ENCODE measurements at regions not wholly inside any gene's neighbourhood (a gene's known extent, or its start where the extent isn't known, plus 50 kb on each side); places are given as distances from the start of the nearest gene placed in this dataset.

DNA sequence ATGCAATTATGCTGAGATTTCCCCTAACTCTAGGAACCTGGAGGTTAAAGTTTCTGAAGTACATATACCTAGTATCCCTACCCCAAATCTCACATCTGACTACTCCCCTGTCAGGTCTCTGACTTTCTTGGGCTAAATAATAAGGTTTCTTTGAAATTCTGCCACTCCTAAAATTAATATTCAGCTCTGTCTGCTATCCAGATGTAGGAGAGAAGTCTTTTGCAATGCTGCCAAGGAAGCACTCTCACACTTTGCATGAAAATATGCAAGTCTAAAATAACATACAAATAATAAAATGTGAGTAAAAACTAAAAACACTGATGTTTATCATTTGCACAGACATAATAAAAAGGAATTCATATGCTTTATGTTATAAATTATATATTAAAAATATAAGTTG is 196.9 kb upstream of the LRFN5 start:
- in situ Hi-C loops (cut with HindIII; ENCODE audit: low sequenced_read_pairs): loop anchor here (5.0 kb wide), 1 partner anchor 93 kb away; no protein-coding TSS in a partner anchor

DNA sequence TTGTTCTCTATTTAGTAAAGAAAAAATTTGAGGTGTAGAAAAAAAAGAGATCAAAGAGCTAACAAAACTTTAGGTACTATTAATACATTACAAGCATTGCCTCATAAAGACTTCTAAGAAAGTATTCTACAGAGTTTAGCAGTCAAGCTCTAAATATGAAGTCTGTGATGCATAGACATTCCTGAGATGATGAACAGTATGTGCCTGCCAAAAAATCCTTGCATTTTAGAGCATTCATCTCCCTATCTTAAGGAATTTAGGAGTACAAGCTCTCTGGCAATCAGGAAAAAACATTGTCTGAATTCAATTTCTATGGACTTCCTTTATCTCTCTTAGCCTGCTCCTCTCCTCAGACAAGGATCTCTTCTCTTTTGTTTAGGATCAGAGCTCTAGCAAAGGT is 202.6 kb upstream of the LRFN5 start:
- in situ Hi-C loops (cut with HindIII; ENCODE audit: low sequenced_read_pairs): no loop called here

DNA sequence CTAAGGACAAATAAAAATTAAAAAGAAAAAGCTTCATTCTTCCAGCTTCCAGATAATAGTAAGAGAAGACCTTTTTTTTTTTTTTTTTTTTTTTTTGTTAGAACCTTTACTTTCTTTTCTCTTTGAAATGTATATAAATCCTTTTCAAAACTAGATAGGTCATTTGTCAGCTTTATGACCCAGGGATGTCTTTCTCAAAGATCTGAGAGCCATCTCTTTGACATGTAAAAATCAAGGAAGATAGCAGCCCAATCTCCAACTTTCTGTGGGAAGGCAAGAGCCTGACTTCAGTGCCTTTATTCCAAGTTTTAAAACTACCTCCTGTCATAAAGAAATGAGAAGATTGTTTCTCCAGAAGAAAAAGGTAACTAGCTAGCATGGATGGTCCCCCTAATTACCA is 203.3 kb upstream of the LRFN5 start:
- in situ Hi-C loops (cut with HindIII; ENCODE audit: low sequenced_read_pairs): no loop called here

DNA sequence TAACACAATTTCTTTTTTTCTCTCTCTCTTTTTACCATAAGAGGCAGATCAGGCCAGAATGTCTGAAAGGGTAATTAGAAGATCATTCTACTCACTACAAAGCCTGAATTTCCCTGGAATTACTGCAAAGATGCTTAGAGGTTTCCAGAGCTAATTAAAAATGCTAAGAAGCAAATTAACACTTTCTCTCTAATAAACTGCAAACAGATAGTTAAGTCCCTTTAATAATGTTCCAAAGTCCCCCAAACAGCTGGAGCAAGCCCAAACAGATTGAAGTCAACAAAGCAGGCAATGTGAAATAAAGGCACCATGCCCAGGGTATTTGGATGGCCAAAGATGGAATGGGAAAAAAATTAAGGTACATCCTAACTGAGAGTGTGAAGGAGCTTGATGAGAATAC is 208.8 kb upstream of the LRFN5 start:
- in situ Hi-C loops (cut with HindIII; ENCODE audit: low sequenced_read_pairs): no loop called here

DNA sequence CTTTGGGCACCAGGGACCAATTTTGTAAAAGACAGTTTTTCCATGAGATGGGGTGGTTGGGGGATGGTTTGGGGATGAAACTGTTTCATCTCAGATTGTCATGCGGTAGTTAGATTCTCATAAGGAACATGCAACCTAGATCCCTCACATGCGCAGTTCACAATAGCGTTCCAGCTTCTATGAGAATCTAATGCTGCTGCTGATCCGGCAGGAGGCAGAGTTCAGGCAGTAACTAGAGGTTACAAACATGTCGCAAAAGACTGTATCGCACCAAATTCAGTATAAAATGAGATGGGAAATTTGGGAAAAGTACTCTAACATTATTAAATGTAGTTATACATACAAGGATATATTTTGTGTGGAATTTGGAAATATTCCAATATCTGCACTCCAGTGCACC is 213.2 kb upstream of the LRFN5 start:
- in situ Hi-C loops (cut with HindIII; ENCODE audit: low sequenced_read_pairs): no loop called here

DNA sequence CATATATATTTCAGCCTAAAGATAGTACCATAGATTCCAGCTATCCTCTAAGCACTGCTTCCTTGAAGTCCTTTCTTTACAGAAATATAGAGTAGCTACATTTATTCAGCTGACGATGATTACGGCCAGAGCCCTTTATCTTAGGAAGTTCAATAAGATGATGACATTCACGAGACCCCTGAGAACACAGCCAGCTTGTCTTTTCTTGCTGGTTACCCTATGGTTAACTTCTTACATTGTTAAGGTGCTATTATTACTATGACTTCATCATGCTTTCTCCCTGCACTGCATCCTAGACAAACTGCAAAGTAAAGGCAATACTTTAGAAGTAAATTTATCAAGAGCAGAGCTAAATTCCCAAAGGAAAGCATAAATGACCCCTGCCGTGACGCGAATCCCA is 214.4 kb upstream of the LRFN5 start:
- in situ Hi-C loops (cut with HindIII; ENCODE audit: low sequenced_read_pairs): no loop called here

DNA sequence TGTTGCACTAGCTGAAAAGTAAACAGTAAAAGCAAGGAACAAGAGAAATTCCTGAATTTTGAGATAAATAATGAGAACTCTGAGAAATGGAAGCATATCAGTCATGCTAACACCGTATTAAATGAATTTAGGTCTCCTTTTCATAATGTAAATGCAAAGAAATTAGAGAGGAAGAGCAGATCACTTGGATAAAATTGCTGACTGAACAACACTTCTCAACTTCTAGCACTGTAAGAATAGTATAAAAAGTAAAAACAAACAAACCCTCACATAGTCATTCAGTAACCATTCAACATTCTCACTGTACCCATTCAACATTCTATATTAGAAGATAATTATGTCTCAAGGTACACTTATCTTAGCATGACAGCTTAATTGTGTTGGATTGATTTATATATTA is 217.3 kb upstream of the LRFN5 start:
- in situ Hi-C loops (cut with HindIII; ENCODE audit: low sequenced_read_pairs): no loop called here

DNA sequence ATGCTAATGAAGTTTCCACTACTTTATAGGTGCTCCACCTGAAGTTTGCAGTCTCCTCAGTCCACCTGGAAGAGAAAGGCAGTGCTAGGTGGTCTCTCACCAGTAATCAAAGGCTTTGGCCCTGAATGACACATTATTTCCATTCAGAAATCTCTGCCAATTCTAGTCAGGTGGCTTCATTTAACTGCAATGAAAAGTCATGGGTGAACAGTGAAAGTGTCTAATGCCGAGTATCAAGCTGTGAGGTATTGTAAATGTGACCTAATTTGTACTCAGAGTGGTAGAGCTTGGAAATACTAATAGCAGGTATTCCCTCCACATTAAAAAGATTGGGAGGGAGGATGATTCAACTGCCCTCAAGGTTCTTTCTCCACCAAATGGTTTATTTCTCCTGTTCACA is 220.9 kb upstream of the LRFN5 start:
- in situ Hi-C loops (cut with HindIII; ENCODE audit: low sequenced_read_pairs): no loop called here

DNA sequence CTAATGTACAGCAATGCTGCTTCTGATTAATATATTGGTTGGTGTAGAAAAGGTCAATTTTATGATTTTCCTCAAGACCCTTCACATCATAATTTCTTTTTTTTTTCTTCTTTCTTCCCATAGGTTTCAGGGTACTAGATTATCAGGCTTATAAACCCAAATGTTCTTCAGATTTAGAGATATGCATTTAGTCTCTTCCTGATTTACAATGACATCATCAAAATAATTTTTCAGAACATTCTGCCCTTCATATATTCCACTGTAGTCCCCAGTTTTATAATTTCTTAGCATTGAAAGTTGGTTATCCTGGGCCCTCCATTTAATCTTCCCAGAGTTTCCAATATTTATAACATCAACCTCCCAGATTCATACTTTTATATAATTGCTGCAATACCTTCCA is 226.7 kb upstream of the LRFN5 start:
- in situ Hi-C loops (cut with HindIII; ENCODE audit: low sequenced_read_pairs): no loop called here

DNA sequence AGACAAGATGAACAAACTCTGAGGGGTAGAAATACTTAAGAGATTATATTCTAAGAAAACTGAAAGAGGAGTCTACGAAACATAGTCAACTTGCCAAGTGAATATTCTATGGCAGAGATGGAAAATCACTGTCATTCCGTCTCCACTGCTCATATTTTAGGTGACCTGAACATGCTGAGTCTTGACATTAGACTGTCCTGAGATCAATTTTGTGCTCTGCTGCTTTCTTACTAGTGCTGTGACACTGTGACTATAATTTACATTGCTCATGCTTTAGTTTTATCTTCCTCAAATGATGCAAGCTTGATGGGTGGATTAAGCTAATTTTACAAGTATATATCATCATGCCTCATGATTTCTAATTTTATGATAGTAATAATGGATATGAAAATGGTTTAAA is 228.2 kb upstream of the LRFN5 start:
- in situ Hi-C loops (cut with HindIII; ENCODE audit: low sequenced_read_pairs): no loop called here

DNA sequence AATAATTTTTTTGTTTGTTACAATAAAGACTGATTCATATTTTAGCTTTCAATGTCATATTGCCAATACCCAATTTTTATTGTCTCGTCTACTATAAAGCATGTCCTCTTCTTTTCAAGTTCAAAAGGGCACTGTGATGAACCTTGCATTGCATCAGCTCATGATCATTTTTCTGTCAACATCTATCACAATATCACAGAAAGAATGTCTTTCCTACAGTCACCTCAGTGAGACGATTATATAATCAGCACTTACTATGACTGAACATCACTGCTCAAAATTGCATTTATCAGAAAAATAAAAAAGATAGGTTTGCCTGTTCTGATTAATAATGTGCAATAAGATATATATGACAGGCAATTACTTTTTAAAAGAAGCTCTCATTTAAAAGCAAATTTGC is 228.7 kb upstream of the LRFN5 start:
- in situ Hi-C loops (cut with HindIII; ENCODE audit: low sequenced_read_pairs): no loop called here

DNA sequence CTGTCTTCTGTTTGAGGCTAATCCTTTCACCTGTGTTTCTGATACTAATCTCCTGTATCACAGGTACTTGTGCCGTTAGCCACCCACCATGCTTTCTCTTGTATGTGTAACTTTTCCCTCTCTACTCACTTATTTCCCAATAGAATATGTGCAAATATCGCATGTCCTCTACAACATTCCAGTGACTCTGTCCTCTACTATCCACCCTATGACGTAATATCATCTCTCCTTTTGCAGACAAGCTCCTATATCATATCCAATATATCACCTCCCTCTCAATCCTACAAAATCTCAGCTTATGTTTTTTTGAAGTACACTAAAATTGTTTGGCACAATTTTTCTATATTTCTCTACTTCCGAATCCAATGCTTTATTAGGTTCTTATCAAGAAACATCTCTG is 232.6 kb upstream of the LRFN5 start:
- in situ Hi-C loops (cut with HindIII; ENCODE audit: low sequenced_read_pairs): no loop called here

DNA sequence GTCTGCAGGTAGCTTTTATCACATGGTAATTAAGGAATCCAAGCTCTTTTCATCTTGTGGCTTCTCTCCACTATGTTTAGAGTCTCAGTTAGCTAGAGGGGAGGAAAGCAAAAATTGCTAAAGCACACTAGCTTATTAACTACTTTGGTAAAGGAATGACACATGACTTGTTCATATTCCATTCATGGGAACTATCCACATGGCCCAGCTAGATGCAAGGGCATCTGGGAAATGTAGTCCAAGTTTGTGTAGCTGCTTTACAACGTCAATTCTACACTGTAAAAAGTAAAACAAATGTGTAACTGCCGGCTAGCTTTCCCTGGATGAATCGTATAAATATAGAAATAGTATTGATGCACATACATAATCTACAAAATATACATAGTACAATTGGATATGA is 244.5 kb upstream of the LRFN5 start:
- in situ Hi-C loops (cut with HindIII; ENCODE audit: low sequenced_read_pairs): no loop called here

DNA sequence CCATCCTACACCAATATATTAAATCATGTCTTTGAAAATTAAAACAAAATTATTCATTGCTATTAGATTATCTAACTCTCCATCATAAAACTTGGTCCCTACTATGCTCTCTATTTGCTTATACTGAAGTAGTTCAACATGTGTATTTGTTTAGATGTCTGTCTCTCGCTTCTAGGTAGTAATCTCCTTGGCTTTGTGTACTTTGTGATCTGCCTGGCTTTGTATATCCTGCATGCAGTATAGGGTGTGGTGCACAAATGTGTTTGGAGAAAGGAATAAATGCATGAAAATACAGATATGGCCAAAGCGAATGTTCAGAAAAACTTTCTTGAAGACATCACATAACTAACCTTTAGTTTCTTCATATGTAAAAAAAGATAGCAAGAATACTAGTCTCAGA is 246.6 kb upstream of the LRFN5 start:
- in situ Hi-C loops (cut with HindIII; ENCODE audit: low sequenced_read_pairs): no loop called here

DNA sequence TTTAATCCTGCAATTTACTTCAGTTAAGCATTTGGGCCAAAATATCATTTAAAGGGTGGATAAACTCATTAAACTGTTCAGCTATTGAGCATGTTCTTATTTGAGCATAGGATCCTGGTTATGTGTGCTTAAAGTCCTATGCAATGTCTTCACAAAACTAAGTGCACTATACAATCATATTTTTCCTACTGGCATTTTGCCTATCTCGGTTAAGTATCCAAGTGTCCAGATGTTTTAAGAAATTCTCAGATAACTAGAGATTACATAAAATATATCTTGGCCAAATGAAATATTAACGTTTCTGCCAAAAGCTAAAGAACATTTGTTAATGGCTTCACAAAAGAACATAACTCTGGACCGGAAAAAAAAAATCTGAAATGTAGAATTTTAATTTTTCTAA is 250.8 kb upstream of the LRFN5 start:
- in situ Hi-C loops (cut with HindIII; ENCODE audit: low sequenced_read_pairs): no loop called here

DNA sequence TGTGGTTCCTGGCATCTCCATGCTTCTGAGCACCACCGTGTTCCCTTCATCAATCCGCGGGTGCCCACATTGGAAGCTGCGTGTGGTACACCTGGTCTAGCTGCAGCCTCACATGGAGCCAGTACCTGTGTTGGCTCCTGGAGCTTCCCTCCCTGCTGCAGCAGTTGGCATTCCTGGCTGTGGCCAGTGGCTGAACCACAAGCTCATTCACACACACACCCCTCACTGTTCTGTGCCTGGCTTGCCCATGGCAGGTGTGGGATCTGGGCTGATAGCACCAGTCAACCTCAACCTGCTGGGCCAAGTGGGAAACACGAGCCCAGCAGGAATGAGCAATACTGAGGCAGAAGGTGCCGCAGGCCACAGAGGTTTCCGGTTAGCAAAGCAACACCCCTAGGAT is 256.2 kb upstream of the LRFN5 start:
- in situ Hi-C loops (cut with HindIII; ENCODE audit: low sequenced_read_pairs): no loop called here

DNA sequence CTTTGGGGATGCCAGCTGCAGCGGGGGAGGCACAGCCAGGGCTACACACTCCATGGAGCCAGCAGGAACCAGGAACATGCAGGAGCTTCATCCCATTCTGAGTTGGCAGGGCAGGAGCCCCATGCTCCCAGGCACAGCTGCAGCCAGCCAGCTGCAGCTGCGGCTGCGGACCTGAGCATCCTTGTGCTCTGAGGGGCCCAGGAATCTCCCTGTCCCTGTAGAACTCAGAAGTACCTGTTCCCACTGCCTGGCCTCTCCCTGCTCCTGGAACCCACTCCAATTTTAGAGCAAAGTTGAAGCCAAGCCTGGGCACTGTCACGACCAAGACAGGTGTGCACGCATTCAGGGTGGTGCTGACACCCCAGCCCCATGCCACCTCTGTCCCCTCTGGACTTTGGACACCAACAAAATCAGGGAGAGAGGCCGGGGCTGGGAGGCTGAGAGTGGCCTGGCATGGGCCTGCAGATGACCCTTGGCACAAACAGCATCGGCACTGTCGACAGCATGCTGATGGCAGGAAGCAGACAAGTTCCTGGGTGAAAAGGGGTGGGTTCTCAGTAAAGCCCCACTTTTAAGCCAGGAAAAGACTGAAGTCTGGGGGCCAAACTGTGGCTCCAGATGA is 257.3 kb upstream of the LRFN5 start:
- in situ Hi-C loops (cut with HindIII; ENCODE audit: low sequenced_read_pairs): no loop called here

DNA sequence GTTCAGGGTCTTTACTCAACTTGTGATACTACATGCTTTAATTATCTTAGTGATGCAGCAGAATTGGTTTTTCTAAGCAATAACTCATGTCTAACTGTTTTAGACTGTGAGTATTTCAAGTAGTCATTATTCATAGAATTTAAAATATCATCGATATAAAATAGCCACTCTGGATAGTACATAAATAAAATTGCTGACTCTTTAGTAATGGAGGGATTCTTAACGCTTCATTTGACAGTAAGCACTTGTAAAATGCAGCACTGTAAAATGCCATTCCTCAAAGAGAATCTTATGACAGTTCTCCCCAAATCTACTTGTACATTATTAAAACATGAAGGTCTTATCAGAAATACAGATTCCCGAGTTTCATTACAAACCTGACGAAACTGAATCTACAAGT is 262.8 kb upstream of the LRFN5 start:
- in situ Hi-C loops (cut with HindIII; ENCODE audit: low sequenced_read_pairs): no loop called here

DNA sequence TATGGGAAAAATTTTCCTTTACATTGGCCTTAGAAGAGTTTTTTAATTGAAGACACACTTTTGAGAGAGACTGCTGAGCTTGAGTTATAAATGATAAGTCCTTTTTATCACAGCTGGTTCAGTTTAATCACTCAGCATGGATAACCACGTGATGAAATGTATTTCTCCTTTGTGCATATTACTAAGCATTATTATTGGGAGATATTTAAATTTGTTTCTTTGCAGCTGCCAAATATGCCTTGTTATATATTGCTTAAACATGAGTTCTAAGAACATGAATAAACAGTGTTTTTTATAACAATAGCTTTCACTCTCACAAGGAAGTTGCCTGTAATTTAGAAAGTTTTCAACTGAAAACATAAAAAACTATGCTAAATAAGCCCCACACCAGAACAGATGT is 293.5 kb upstream of the LRFN5 start:
- in situ Hi-C loops (cut with HindIII; ENCODE audit: low sequenced_read_pairs): no loop called here

DNA sequence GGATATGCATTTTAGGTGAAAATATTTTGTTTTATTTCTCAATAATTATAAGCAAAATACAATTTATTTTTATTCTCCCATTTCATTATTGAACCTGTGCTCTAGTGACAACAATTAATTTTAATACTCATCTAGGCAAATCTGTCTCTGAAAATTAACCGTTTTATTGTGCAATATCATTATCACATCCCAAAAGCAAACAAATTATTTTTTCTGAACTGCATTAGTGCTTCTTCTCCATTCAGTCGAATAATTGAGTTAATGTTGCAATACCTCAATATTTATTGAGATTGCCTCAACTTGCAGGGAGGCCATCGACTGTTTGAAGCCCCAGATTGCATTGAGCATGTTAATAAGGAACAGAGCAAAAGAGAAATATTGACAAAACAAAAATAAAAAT is 303.2 kb upstream of the LRFN5 start:
- in situ Hi-C loops (cut with HindIII; ENCODE audit: low sequenced_read_pairs): loop anchor here (10.0 kb wide), 1 partner anchor 1819 kb away; no protein-coding TSS in a partner anchor

DNA sequence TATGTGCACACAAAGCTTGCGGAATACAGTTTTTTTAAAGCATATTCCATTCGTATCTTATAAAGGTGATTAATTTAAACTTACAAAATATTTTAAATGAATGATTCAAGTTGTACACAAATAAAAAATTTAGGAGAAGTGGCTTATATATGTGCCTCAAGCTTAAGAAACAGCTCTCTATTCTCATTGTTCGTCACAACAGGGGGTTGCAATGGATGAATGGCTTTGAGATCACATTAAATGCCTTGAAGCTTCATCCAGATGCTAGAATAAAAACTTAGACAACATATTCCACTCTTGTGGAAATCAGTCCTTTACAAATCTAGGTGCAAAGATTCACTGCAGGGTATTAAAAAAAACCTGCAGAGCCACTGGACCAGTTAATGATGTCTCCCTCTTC is 303.9 kb upstream of the LRFN5 start:
- in situ Hi-C loops (cut with HindIII; ENCODE audit: low sequenced_read_pairs): loop anchor here (10.0 kb wide), 1 partner anchor 1818 kb away; no protein-coding TSS in a partner anchor

DNA sequence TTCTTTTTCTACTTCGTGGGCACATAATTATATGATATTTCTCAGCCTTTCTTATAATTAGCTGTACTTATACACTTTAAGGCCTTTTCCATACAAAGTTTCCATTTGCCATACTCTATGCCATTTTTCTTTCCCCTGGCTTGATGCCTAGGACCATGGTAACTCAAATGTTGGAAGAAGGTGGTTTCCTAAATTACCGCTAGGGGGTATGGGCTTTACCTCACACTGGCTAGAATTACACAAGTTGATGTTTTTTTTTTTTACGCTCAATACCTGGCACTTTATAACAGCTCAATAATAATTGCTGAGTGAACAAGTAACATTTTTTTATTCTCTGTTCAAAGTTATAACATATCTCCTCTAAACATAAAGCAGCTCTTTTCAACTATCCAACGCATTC is 306.8 kb upstream of the LRFN5 start:
- in situ Hi-C loops (cut with HindIII; ENCODE audit: low sequenced_read_pairs): loop anchor here (10.0 kb wide), 1 partner anchor 1815 kb away; no protein-coding TSS in a partner anchor

DNA sequence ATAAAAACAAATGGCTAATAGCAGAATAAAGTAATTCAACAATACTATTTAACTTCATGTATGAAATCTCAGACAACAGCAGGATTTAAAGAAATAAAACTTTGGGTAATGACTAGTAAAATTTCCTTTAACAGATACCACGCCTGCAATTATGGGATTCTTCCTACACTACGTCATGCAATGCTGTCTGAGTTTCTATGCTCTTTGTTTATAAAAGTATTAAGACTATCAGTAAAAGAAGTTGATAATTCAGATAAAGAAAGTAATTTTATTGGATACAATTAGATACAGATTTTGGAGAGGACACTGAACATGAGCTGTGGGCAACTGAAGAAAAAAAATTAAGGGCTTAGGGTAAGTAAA is 308.4 kb upstream of the LRFN5 start:
- in situ Hi-C loops (cut with HindIII; ENCODE audit: low sequenced_read_pairs): no loop called here
